Esophagus muscularis mucosa (tissue), 4 donors: ENCODE measurements at regions not wholly inside any gene's neighbourhood (a gene's known extent, or its start where the extent isn't known, plus 50 kb on each side); places are given as distances from the start of the nearest gene placed in this dataset.
"Not testable (repeated sequence)": the region's sequence is repeated elsewhere in the genome, so short reads cannot be mapped to it uniquely, and the experiment has no call there.

Experiments used
- DNase-seq: peaks from one replicate; pipeline ENCODE4 v3.0.0-alpha.2; 2017; ENCODE audit errors: extremely low spot score
- H3K27ac ChIP-seq, 4 donors: fragments of 200-600 bp; sonication (generic); replicated peaks in 1 of 4; 1 replicate in 3 of 4; 2 replicates in 1 of 4; pipeline ENCODE4 v1.5.1; 2016 to 2019; ENCODE audit warnings: mild to moderate bottlenecking in 1 of 4
- H3K27me3 ChIP-seq, 4 donors: fragments of 200-600 bp; sonication (generic); one replicate each; pipeline versions ENCODE4 v1.5.1 to v1.6.0; 2016 to 2019
- H3K36me3 ChIP-seq, 4 donors: fragments of 200-600 bp; sonication (generic); one replicate each; pipeline ENCODE4 v1.5.1; 2016 to 2019
- H3K4me1 ChIP-seq, 4 donors: fragments of 200-600 bp; sonication (generic); one replicate each; pipeline ENCODE4 v1.5.1; 2016 to 2019
- H3K4me3 ChIP-seq, 4 donors: fragments of 200-600 bp; sonication (generic); 1 replicate in 2 of 4; 2 replicates in 2 of 4; pipeline ENCODE4 v1.5.1; 2016 to 2019; ENCODE audit warnings: mild to moderate bottlenecking in 4 of 4, moderate library complexity in 1 of 4
- H3K9me3 ChIP-seq, 4 donors: fragments of 200-600 bp; sonication (generic); 1 replicate in 3 of 4; 2 replicates in 1 of 4; pipeline ENCODE4 v1.5.1; 2016 to 2019
- EP300 ChIP-seq: sonication (generic); formaldehyde crosslinking; IDR thresholded peaks from one replicate; pipeline ENCODE4 v1.6.1; 2017; ENCODE audit warnings: antibody characterized with exemption
- POLR2A ChIP-seq: fragments of 450-650 bp; IDR thresholded peaks from one replicate; pipeline ENCODE4 v1.6.1; 2017; ENCODE audit warnings: antibody characterized with exemption, moderate library complexity, mild to moderate bottlenecking, low read depth
- POLR2AphosphoS5 ChIP-seq, 2 donors: sonication (generic); formaldehyde crosslinking; IDR thresholded peaks; one replicate each; pipeline ENCODE4 v1.6.1; 2017; ENCODE audit warnings: antibody characterized with exemption in 2 of 2
- WGBS: methylation state at CpG from one replicate; pipeline ENCODE4 v1.1.5; 2018; 5-methylcytosine and 5-hydroxymethylcytosine counted together
- intact Hi-C: fragments of 100-400 bp; cut with DNase I; formaldehyde crosslinking; loops from one replicate; pipeline ENCODE4 v1.15.1; 2023
- TF ChIP-seq, protein P1 (sequence below), 3 experiments: fragments of 200-600 bp in 2 of 3; fragments of 450-650 bp in 1 of 3; sonication (generic) in 2 of 3; IDR thresholded peaks; one replicate each; pipeline ENCODE4 v1.5.1; 2017 to 2019; ENCODE audit warnings: antibody characterized with exemption in 3 of 3, mild to moderate bottlenecking in 2 of 3, moderate library complexity in 1 of 3

DNA sequence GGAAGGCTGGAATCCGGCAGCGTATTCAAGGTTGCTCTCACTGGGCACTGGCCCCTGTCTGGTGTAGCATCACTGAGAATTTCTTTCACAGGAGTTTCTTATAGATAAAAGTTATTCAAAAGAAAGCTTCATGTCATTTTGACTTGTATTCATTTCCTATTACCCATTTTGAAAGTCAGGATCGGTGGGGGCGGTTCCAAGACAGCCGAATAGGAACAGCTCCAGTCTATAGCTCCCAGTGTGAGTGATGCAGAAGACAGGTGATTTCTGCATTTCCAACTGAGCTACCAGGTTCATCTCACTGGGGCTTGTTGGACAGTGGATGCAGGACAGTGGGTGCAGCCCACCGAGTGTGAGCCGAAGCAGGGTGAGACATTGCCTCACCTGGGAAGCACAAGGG, 51.5 kb upstream of the CDC42EP3 start:
- intact Hi-C loops, H3K27me3 ChIP-seq: not testable (repeated sequence)
- WGBS: 100% methylated on average over 5 of the region's 7 CpGs

DNA sequence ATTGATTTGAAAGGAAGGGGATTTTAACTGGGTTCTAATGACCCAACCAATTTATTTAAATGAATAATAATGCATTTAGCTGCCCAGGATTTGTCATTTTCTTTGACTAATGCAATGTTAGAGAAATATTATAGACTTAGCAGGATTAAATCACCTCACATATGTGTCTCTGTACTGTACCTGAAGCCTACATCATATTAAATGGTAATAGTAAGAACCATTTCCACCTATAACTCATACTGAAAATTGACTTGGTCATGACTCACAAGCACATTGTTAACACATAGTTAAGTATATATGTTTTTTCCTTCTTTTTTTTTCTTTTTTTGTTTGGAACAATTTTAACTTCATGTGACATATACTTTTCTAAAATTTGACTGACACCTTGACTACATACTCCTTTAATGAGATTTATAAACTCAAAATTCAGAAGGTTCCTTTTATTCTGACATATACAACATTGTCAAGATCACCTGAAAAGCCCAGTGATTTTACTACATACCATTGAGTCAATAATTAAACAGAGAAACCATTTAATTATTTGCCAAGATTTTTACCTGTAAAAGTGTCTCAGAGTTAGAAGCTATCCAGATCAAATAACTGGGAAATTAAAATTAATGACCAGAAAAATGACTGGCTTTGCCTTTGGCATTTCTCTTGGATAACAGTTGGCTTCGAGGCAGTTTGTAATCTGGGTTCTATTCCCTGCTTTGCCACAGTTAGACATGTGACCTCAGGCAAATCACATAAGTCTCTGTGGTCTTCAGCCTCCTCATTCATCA, 58.8 kb upstream of the CDC42EP3 start:
- H3K27me3 ChIP-seq: no peaks in the 10 kb centered on the region
- H3K4me3 ChIP-seq: no peak overlapping the region
- 74% methylated on average over 1 of the region's 1 CpG for WGBS
- H3K9me3 ChIP-seq: no peaks in the 10 kb centered on the region
- intact Hi-C loops: no loop called here
- no peaks in the 10 kb centered on the region for H3K36me3 ChIP-seq
- peaks cover 0 to 9% (median 3%) of the 10 kb centered on the region in 4 donors for H3K4me1 ChIP-seq
- no peak overlapping the region for H3K27ac ChIP-seq
- DNase-seq: no peak
- TF ChIP-seq EP300 (no peak), POLR2AphosphoS5 (IDR thresholded peaks at IDR 0.05) (no peak), POLR2A (no peak)
- TF ChIP-seq, protein P1, sequence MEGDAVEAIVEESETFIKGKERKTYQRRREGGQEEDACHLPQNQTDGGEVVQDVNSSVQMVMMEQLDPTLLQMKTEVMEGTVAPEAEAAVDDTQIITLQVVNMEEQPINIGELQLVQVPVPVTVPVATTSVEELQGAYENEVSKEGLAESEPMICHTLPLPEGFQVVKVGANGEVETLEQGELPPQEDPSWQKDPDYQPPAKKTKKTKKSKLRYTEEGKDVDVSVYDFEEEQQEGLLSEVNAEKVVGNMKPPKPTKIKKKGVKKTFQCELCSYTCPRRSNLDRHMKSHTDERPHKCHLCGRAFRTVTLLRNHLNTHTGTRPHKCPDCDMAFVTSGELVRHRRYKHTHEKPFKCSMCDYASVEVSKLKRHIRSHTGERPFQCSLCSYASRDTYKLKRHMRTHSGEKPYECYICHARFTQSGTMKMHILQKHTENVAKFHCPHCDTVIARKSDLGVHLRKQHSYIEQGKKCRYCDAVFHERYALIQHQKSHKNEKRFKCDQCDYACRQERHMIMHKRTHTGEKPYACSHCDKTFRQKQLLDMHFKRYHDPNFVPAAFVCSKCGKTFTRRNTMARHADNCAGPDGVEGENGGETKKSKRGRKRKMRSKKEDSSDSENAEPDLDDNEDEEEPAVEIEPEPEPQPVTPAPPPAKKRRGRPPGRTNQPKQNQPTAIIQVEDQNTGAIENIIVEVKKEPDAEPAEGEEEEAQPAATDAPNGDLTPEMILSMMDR (IDR thresholded peaks at IDR 0.05): no peak

More for the DNA sequence above, 51.5 kb upstream of the CDC42EP3 start:
- H3K4me3 ChIP-seq, DNase-seq, H3K36me3 ChIP-seq, H3K9me3 ChIP-seq, H3K4me1 ChIP-seq, H3K27ac ChIP-seq: not testable (repeated sequence)

DNA sequence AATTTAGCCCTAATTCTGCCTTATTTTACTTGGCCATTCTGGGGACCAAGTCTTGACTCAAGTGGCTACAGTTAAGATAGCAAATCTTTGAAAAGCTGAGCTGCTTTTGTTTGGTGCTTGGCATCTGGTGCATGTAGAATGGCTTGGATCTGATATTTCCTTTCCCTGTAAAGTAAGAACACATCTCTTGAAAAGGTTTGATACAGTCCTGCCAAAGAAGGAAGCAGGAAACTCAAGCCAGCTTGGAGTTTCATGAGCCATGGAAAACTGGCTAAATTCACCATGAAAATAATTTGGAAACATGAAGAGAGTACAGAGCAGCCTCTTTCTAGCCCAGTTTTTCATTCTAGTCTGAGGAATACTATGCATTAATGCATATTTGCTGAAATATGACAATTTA, 61.0 kb upstream of the CDC42EP3 start:
- DNase-seq, H3K27ac ChIP-seq, H3K27me3 ChIP-seq, H3K4me3 ChIP-seq, intact Hi-C loops, H3K36me3 ChIP-seq, H3K9me3 ChIP-seq: not testable (repeated sequence)
- peaks cover 3 to 14% (median 8%) of the 10 kb centered on the region in 4 donors for H3K4me1 ChIP-seq

DNA sequence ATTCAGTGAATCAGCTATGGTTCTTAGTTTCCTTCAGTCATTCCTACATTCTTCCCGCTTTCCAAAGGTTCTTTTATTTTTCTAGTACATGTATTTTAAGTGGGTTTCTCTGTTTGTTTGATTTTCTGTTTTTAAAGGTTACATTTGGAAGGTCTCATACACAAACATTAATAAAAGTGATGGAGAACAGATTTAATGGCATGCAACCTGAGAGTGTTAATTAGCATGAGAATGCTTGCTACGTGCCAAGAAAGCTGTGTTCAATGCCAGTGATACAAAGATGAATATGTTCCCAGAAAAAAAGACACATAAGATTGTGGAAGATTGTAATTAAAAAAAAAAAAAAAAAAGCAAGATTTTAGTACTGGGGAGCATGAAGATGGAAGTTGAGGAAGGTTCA, 61.8 kb upstream of the CDC42EP3 start:
- no peaks in the 10 kb centered on the region for H3K27me3 ChIP-seq
- no peak overlapping the region for H3K27ac ChIP-seq
- H3K4me3 ChIP-seq: no peak overlapping the region
- no peaks in the 10 kb centered on the region for H3K9me3 ChIP-seq
- TF ChIP-seq POLR2AphosphoS5 (IDR thresholded peaks at IDR 0.05): no peak
- no peak for TF ChIP-seq EP300
- no peak for DNase-seq
- 88% methylated on average over 2 of the region's 2 CpGs for WGBS
- H3K36me3 ChIP-seq: no peaks in the 10 kb centered on the region
- peaks cover 3 to 14% (median 8%) of the 10 kb centered on the region in 4 donors for H3K4me1 ChIP-seq
- intact Hi-C loops: no loop called here

DNA sequence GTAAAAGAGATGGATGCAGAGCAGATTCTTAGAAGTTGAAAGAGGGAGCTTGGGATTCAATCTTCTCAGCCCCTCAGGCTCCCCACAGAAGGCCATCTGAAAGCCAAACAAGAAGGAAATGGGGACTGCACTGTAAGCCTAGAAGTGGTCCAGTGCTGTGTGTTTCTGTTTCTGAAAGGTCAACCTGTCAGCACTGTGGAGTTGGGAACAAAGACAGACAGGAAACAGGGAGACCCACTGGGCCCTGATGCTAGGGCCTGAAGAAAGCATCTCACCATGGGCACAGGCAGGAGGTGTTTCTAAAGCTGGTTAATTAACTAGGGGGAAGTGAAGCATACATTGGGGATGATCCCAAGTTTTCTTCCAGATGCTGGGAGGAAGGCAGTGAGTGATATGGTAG, 62.5 kb upstream of the CDC42EP3 start:
- H3K9me3 ChIP-seq, intact Hi-C loops, H3K27me3 ChIP-seq, H3K27ac ChIP-seq, H3K36me3 ChIP-seq, DNase-seq, H3K4me3 ChIP-seq: not testable (repeated sequence)
- peaks cover 3 to 14% (median 8%) of the 10 kb centered on the region in 4 donors for H3K4me1 ChIP-seq

DNA sequence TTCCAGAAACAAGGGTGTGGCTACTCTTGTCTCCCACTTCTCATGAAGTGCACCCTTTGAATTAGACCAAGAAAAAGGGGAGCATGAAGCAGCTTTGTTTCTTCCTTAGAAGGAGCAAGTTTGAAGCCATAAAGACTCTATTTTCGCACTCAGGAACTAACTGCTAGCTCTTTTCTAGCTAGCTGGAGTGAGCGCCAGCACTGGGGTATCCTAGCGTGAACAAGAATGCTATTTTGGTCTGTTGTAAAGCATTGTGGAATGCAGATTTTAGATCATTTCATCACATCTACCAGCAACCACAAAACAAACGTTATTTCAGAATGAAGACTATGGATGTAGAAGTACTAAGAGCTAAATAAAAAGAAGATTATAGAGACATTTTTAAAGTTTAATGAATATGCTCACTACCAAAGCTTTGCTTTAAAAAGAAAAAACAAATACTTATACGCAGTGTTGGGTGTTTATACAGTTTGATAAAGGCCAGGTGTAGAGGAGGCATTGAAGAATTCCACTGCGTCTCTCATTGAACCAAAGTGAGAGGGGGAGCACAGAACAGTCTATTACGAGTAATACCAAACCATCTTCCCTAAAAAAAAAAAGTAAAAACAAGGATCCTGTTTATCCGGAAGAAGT, 63.6 kb upstream of the CDC42EP3 start:
- intact Hi-C loops, DNase-seq, H3K4me3 ChIP-seq, H3K9me3 ChIP-seq, H3K27me3 ChIP-seq, H3K36me3 ChIP-seq: not testable (repeated sequence)
- WGBS: 39% methylated on average over 8 of the region's 8 CpGs
- peaks cover 3 to 14% (median 8%) of the 10 kb centered on the region in 4 donors for H3K4me1 ChIP-seq
- peak overlapping the region in 3 of 4 donors; percentile 26 to 31 (median 27) for H3K27ac ChIP-seq

DNA sequence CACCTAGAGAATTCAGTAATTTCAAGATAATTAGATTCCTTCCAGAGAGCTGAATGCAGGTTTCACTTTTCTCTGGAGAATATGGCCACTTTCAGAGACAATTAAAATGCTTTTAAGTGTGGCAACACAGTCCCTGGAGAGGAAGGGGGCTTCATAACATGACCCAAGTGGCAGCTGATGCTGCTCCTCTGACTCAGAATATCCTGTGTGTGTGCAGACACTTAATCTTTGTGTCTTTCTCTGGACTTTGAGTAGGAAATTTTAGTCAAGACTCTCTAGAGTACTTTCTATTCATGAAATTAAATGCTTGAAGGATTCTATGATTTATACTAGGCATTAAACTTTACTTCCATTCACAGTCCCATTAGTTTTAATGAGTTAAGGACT, 64.1 kb upstream of the CDC42EP3 start:
- H3K27me3 ChIP-seq, intact Hi-C loops, H3K36me3 ChIP-seq, H3K4me3 ChIP-seq, H3K9me3 ChIP-seq, DNase-seq: not testable (repeated sequence)
- Histone ChIP-seq H3K4me1 (peaks cover 3 to 14% (median 8%) of the 10 kb centered on the region in 4 donors), H3K27ac (peak overlapping the region in 3 of 4 donors; percentile 26 to 31 (median 27))

DNA sequence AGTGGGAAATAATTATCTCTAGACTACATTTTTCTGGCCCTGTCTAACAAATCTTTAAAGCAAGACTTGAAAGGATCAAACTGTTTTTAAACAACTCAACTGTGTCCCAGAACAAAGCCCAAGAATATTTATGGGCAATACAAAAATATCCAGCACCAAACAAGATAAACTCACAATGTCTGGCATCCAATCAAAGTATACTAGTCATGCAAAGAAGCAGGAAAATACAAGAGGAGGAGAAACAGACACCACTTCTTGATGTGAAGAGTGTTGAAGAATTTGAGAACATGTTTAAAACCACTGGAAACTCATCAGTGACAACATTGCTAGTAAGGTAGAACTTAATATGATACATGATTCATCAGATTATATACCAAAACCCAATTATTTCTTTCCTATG, 66.1 kb upstream of the CDC42EP3 start:
- TF ChIP-seq, protein P1 (IDR thresholded peaks at IDR 0.05): no peak
- TF ChIP-seq EP300 (no peak), POLR2AphosphoS5 (IDR thresholded peaks at IDR 0.05) (no peak), POLR2A (no peak)

More for the DNA sequence above, 66.1 kb upstream of the CDC42EP3 start:
- Histone ChIP-seq H3K9me3 (no peaks in the 10 kb centered on the region), H3K27me3 (no peaks in the 10 kb centered on the region), H3K4me1 (peaks cover 3 to 14% (median 8%) of the 10 kb centered on the region in 4 donors), H3K27ac (no peak overlapping the region), H3K4me3 (no peak overlapping the region), H3K36me3 (no peaks in the 10 kb centered on the region)
- DNase-seq: no peak
- intact Hi-C loops: no loop called here
